Chondrocyte (in vitro differentiated cells): ENCODE measurements at regions not wholly inside any gene's neighbourhood (a gene's known extent, or its start where the extent isn't known, plus 50 kb on each side); places are given as distances from the start of the nearest gene placed in this dataset.

Source experiments
- DNase-seq: peaks from one replicate; pipeline ENCODE4 v3.0.0; 2021; ENCODE audit warnings: mixed read lengths, low spot score
- H3K27ac Mint-ChIP-seq: one replicate; pipeline ENCODE4 v1.8.0; 2021; ENCODE audit warnings: mild to moderate bottlenecking, moderate library complexity, mixed read lengths; ENCODE audit not compliant: unreplicated experiment
- H3K27me3 Mint-ChIP-seq: 2 replicates; pipeline ENCODE4 v1.8.0; 2021; ENCODE audit warnings: low read depth, mixed read lengths
- H3K36me3 Mint-ChIP-seq: 2 replicates; pipeline ENCODE4 v1.8.0; 2021; ENCODE audit warnings: low read depth, mixed read lengths
- H3K4me1 Mint-ChIP-seq: 2 replicates; pipeline ENCODE4 v1.8.0; 2021; ENCODE audit warnings: low read depth, mild to moderate bottlenecking, mixed read lengths
- H3K4me3 Mint-ChIP-seq: one replicate; pipeline ENCODE4 v1.8.0; 2021; ENCODE audit warnings: mild to moderate bottlenecking, moderate library complexity, mixed read lengths; ENCODE audit not compliant: unreplicated experiment
- H3K9me3 Mint-ChIP-seq: 2 replicates; pipeline ENCODE4 v1.8.0; 2021; ENCODE audit warnings: low read depth, mixed read lengths
- CTCF ChIP-seq: fragments of 200-600 bp; sonication (generic); IDR thresholded peaks from 2 replicates; pipeline ENCODE4 v1.5.0; 2021; ENCODE audit warnings: antibody characterized with exemption, mild to moderate bottlenecking, moderate library complexity

GRCh38 chr16:9527976-9528375 lies 436.5 kb downstream of the HAPSTR1 start:
- Mint-ChIP-seq H3K27ac (no peak overlapping the region), H3K4me3 (no peak overlapping the region), H3K4me1 (peaks cover 9% of the 10 kb centered on the region), H3K27me3 (no peaks in the 10 kb centered on the region), H3K36me3 (no peaks in the 10 kb centered on the region), H3K9me3 (peaks cover 25% of the 10 kb centered on the region)
- DNase-seq = no peak
- no peak for TF ChIP-seq CTCF

GRCh38 chr16:9528511-9529079 lies 437.2 kb downstream of the HAPSTR1 start:
- no peaks in the 10 kb centered on the region for H3K36me3 Mint-ChIP-seq
- H3K4me1 Mint-ChIP-seq = peaks cover 9% of the 10 kb centered on the region
- H3K4me3 Mint-ChIP-seq = no peak overlapping the region
- H3K27ac Mint-ChIP-seq = no peak overlapping the region
- H3K27me3 Mint-ChIP-seq = no peaks in the 10 kb centered on the region
- peaks cover 27% of the 10 kb centered on the region for H3K9me3 Mint-ChIP-seq
- no peak for DNase-seq
- no peak for TF ChIP-seq CTCF

DNA sequence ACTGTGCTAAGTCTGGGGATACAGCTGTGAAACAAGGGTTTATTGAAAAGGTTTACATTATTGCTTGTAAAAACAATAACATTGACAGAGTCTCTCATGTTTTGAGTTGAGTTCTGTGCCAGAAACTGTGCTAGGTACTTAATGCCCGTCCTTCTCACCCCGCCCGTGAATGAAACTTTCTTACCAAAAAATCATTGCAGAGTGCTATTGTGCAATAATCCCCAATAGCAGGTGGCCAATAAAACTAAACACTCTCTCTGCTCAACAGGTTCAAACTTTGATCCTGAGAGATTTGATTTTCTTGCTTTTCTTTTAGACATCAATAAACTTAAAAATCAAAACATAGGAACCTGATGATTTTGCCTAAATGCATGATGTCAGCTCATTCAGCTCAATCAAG lies 441.6 kb downstream of the HAPSTR1 start:
- DNase-seq = no peak
- H3K4me1 Mint-ChIP-seq = peaks cover 4% of the 10 kb centered on the region
- H3K4me3 Mint-ChIP-seq = no peak overlapping the region
- H3K27me3 Mint-ChIP-seq = no peaks in the 10 kb centered on the region
- peaks cover 39% of the 10 kb centered on the region for H3K9me3 Mint-ChIP-seq
- H3K36me3 Mint-ChIP-seq = no peaks in the 10 kb centered on the region
- TF ChIP-seq CTCF = no peak
- no peak overlapping the region for H3K27ac Mint-ChIP-seq

- no peak for TF ChIP-seq CTCF
- no peaks in the 10 kb centered on the region for H3K4me1 Mint-ChIP-seq
- H3K27me3 Mint-ChIP-seq = no peaks in the 10 kb centered on the region
- no peaks in the 10 kb centered on the region for H3K36me3 Mint-ChIP-seq
- peaks cover 45% of the 10 kb centered on the region for H3K9me3 Mint-ChIP-seq
- no peak overlapping the region for H3K4me3 Mint-ChIP-seq
- no peak overlapping the region for H3K27ac Mint-ChIP-seq
- no peak for DNase-seq
Measured at GRCh38 chr16:9534759-9535158, 443.3 kb downstream of the HAPSTR1 start.

GRCh38 chr16:9536905-9537304 lies 445.5 kb downstream of the HAPSTR1 start:
- H3K9me3 Mint-ChIP-seq = peaks cover 42% of the 10 kb centered on the region
- no peaks in the 10 kb centered on the region for H3K27me3 Mint-ChIP-seq
- H3K27ac Mint-ChIP-seq = no peak overlapping the region
- DNase-seq = no peak
- H3K36me3 Mint-ChIP-seq = no peaks in the 10 kb centered on the region
- no peak for TF ChIP-seq CTCF
- no peaks in the 10 kb centered on the region for H3K4me1 Mint-ChIP-seq
- H3K4me3 Mint-ChIP-seq = no peak overlapping the region
